Esophagus squamous epithelium (tissue), 4 donors: ENCODE measurements at regions not wholly inside any gene's neighbourhood (a gene's known extent, or its start where the extent isn't known, plus 50 kb on each side); places are given as distances from the start of the nearest gene placed in this dataset.

Experiments
- POLR2A ChIP-seq, 4 donors: fragments of 450-650 bp; IDR thresholded peaks; one replicate each; pipeline ENCODE4 v1.6.1; 2017; ENCODE audit warnings: antibody characterized with exemption in 4 of 4, mild to moderate bottlenecking in 4 of 4, moderate library complexity in 3 of 4
- TF ChIP-seq, protein P1 (sequence below), 6 experiments: fragments of 450-650 bp in 4 of 6; fragments of 200-600 bp in 2 of 6; sonication (generic) in 2 of 6; IDR thresholded peaks; one replicate each; pipeline ENCODE4 v1.5.1; 2016 to 2019; ENCODE audit warnings: antibody characterized with exemption in 6 of 6, mild to moderate bottlenecking in 4 of 6, moderate library complexity in 4 of 6

DNA sequence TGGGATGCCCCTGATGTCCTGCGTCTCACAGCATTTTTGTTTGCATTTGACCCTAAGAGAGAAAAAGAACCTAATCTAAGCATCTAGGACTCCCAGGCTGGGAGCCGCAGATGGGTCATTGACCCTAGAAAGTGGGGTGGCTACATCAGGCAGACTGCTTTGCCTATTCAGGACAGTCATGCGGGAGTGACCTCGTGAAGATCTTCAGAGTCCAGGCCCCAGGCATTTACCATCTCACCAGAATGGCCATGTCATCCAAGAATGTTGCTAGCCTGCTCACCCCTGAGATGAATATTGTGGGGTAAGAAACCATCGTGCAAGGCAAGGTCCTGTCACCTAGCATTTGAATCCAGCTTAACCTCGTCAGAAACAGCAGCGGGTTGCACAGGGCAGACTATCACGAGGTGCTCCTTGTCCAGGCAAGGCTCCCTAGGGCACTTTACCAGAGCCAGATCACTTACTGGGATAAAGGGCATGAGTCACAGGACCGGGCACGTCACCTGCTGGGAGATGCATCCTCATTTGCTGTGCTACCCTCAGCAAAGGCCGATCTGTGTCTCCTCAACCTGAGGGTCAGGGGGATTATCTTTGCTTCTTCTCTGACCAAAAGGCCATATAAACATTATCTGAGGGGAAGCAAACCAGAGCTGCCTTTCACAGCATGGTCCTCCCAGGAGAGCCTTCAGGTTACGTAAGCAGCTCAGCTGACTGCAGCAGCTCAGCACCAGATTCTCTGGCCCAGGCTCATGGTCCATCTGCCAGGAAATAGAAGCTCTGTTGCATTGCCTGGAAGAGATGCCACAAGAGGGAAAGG is 162.3 kb downstream of the ACKR3 start:
- TF ChIP-seq, protein P1, sequence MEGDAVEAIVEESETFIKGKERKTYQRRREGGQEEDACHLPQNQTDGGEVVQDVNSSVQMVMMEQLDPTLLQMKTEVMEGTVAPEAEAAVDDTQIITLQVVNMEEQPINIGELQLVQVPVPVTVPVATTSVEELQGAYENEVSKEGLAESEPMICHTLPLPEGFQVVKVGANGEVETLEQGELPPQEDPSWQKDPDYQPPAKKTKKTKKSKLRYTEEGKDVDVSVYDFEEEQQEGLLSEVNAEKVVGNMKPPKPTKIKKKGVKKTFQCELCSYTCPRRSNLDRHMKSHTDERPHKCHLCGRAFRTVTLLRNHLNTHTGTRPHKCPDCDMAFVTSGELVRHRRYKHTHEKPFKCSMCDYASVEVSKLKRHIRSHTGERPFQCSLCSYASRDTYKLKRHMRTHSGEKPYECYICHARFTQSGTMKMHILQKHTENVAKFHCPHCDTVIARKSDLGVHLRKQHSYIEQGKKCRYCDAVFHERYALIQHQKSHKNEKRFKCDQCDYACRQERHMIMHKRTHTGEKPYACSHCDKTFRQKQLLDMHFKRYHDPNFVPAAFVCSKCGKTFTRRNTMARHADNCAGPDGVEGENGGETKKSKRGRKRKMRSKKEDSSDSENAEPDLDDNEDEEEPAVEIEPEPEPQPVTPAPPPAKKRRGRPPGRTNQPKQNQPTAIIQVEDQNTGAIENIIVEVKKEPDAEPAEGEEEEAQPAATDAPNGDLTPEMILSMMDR (IDR thresholded peaks at IDR 0.05), result no peak
- no peak for TF ChIP-seq POLR2A (IDR thresholded peaks at IDR 0.05)
